Astrocyte of the cerebellum (primary cell): ENCODE measurements at regions not wholly inside any gene's neighbourhood (a gene's known extent, or its start where the extent isn't known, plus 50 kb on each side); places are given as distances from the start of the nearest gene placed in this dataset.
"Not testable (repeated sequence)": the region's sequence is repeated elsewhere in the genome, so short reads cannot be mapped to it uniquely, and the experiment has no call there.

Experiments
- DNase-seq: peaks from one replicate; pipeline ENCODE4 v3.0.0-alpha.2; 2011; ENCODE audit warnings: low read depth
- H3K4me3 ChIP-seq: 2 replicates; pipeline ENCODE4 v1.5.1; 2011; ENCODE audit warnings: mild to moderate bottlenecking, low read depth, low read length, moderate library complexity
- in situ Hi-C: cut with HindIII; loops from 2 replicates; pipeline ENCODE4 v1.10.0; 2017; ENCODE audit warnings: low sequenced_read_pairs
- TF ChIP-seq, protein P1 (sequence below): IDR thresholded peaks from 2 replicates; pipeline ENCODE4 v1.5.1; 2012; ENCODE audit warnings: low read length, low read depth, moderate library complexity, mild to moderate bottlenecking; ENCODE audit errors: missing control alignments

DNA sequence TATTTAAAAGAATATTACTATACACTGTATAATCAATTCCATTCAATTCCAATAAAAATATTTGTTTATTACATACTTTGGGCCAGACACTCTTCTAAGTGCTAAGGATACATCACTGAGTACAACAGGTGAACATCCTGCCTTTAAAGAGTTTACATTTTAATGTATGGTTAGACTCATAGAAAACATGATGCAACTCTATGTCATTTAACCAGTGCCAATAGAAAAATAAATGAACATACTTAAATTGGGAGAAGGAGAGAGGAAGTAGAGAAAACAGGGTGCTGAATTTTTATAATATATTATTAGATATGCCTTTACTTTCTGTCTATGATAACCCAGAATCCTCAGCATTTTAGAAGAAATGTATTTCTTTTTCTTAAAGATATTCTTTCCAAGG lies 119.2 kb downstream of the TSEN15 start:
- DNase-seq: no peak
- in situ Hi-C loops: no loop called here
- no peak overlapping the region for H3K4me3 ChIP-seq
- TF ChIP-seq, protein P1, sequence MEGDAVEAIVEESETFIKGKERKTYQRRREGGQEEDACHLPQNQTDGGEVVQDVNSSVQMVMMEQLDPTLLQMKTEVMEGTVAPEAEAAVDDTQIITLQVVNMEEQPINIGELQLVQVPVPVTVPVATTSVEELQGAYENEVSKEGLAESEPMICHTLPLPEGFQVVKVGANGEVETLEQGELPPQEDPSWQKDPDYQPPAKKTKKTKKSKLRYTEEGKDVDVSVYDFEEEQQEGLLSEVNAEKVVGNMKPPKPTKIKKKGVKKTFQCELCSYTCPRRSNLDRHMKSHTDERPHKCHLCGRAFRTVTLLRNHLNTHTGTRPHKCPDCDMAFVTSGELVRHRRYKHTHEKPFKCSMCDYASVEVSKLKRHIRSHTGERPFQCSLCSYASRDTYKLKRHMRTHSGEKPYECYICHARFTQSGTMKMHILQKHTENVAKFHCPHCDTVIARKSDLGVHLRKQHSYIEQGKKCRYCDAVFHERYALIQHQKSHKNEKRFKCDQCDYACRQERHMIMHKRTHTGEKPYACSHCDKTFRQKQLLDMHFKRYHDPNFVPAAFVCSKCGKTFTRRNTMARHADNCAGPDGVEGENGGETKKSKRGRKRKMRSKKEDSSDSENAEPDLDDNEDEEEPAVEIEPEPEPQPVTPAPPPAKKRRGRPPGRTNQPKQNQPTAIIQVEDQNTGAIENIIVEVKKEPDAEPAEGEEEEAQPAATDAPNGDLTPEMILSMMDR: no peak

DNA sequence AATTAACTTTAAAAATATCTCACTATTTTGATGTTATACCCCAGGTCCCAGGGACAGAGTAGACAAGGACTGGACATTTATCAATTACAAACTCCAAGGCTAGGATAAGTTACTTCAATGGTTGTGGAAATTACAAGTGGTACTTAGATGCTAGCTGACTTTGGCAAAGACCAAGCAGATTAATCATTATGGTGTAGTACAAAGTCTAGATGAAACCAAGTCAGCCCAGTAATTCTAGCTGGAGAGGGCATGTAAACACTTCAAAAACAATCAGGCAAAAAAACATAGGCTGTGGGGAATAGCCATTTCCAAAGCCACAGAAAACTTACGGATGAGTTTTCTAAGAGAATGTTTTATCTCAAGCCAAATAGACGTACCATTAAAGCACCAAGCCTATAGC lies 124.5 kb downstream of the TSEN15 start:
- DNase-seq: no peak
- in situ Hi-C loops: no loop called here
- TF ChIP-seq, protein P1: no peak
- H3K4me3 ChIP-seq: no peak overlapping the region

DNA sequence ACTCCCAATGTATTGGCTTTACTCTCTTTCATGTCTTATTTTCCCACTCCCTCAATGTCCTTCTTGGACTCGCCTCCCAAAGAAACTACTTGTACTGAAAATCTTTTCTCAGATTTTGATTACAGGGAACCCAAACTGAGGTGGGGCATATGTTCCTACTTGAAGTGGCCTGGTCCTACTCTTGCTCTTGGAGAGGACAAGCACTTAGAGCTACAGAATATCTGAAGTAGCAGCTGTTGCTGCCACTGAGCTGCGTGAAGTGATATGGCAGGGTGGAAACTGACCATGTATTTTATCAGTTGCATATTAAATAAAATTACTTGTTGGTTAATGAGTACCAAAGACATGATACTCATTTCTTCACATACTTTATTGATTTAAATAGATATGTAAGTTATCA lies 129.5 kb downstream of the TSEN15 start:
- H3K4me3 ChIP-seq: no peak overlapping the region
- TF ChIP-seq, protein P1: no peak
- in situ Hi-C loops: no loop called here
- DNase-seq: no peak

DNA sequence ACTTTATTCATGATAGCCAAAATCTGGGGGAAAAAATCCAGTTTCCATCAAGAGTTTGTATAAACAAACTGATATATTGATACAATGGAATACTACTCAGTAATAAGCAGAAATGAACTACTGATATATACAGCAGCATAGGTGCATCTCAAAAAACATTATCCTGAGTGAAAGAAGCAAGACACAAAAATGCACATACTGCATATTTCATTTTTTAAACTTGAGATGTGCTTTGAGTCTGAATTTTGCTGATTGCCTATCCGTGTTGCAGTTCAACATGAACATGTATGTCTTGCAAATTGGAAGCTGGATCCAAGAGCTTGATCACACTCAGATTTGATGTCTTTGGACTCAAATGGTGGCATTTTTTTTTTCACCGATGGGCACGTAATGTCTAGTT lies 132.4 kb downstream of the TSEN15 start:
- H3K4me3 ChIP-seq: no peak overlapping the region
- TF ChIP-seq, protein P1: no peak
- in situ Hi-C loops: no loop called here
- no peak for DNase-seq

DNA sequence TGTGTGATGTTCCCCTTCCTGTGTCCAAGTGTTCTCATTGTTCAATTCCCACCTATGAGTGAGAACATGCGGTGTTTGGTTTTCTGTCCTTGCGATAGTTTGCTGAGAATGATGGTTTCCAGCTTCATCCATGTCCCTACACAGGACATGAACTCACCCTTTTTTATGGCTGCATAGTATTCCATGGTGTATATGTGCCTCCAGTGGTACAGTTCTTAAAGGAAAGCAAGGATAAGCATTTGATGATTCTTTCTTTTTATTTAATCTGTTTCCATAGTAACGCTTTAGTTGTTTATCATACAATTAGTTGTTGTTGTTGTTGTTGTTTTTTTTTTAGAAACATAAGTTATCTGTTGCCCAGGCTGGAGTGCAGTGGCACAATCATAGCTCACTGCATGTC lies 133.1 kb downstream of the TSEN15 start:
- H3K4me3 ChIP-seq, DNase-seq, in situ Hi-C loops: not testable (repeated sequence)

DNA sequence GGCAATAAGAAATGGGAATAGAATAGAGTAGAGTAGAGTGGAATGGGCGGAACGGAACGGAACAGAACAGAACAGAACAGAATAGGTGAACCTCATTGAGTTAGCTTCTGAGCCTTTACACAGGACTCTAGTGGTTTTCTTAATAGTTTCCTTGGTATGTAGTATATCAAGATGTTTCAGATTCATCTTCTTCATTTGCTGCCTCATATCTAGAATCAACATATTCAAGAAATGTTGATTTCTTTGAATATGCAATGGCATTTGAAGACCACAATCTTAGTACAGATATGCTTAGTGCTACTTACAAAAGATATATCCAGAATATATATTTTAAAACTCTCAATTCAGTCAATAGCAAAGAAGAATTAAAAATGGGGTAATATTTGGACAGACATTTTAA lies 133.8 kb downstream of the TSEN15 start:
- DNase-seq: no peak
- TF ChIP-seq, protein P1: no peak
- in situ Hi-C loops: no loop called here
- H3K4me3 ChIP-seq: no peak overlapping the region

DNA sequence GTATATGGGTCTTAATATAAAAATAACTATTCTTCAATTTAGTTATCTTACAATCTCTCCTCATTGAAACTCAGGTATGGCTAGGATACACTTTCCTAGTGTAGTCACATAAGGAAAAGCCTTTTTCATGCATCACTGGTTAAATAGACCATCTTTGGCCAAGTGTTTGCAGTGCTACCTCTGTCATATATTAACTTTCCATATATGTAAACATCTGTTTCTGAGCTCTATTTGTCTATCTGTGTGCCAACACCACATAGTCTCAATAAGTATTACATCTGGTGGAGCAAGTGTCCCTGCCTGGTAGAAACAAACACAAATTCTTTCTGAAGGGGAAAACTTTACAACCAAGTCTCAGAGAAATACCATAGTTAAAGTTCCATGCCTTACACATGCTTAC lies 134.6 kb downstream of the TSEN15 start:
- TF ChIP-seq, protein P1: no peak
- no peak for DNase-seq
- no peak overlapping the region for H3K4me3 ChIP-seq
- in situ Hi-C loops: no loop called here
